ENCODE measurements at regions not wholly inside any gene's neighbourhood (a gene's known extent, or its start where the extent isn't known, plus 50 kb on each side); places are given as distances from the start of the nearest gene placed in this dataset.

DNA sequence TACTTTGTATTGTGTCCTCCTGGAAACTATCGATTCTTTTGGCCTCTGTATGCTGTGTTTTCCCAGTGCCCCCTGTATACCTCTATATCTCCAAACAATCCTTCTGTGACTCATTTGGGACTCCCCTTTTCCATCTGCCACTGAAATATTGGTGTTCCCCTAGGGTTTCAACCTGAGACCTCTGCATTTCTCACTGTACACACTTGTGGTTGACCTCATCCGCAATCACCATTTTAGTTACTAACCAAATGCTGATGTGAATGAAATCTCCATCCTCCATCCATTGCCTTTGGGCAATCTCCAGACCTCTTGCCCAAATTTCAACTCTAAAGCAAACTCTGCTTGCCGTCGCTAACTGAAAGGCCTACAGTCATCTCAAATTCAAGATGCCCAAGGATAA lies 190.6 kb upstream of the PLET1 start:
- TF ChIP-seq CTCF (IDR thresholded peaks at IDR 0.05) (no peak), POLR2A (IDR thresholded peaks at IDR 0.05) (no peak)
